Mucosa of stomach (tissue), 1 donor: ENCODE measurements at regions not wholly inside any gene's neighbourhood (a gene's known extent, or its start where the extent isn't known, plus 50 kb on each side); places are given as distances from the start of the nearest gene placed in this dataset.
"Not testable (repeated sequence)": the region's sequence is repeated elsewhere in the genome, so short reads cannot be mapped to it uniquely, and the experiment has no call there.

Experiments used
- H3K27me3 ChIP-seq: one replicate; pipeline ENCODE4 v1.7.0; 2013; ENCODE audit warnings: mild to moderate bottlenecking, low read length; ENCODE audit not compliant: control insufficient read depth, insufficient read depth
- H3K36me3 ChIP-seq: one replicate; pipeline ENCODE4 v1.7.0; 2013; ENCODE audit warnings: low read length; ENCODE audit not compliant: control insufficient read depth, insufficient read depth
- H3K4me1 ChIP-seq: one replicate; pipeline ENCODE4 v1.7.0; 2013; ENCODE audit warnings: mild to moderate bottlenecking, low read length; ENCODE audit not compliant: control insufficient read depth, insufficient read depth
- H3K4me3 ChIP-seq: one replicate; pipeline ENCODE4 v1.7.0; 2013; ENCODE audit warnings: low read length
- H3K9ac ChIP-seq: one replicate; pipeline ENCODE4 v1.7.0; 2013; ENCODE audit warnings: mild to moderate bottlenecking, low read length, moderate library complexity
- H3K9me3 ChIP-seq: one replicate; pipeline ENCODE4 v1.7.0; 2013; ENCODE audit warnings: mild to moderate bottlenecking, low read length, moderate library complexity; ENCODE audit not compliant: control insufficient read depth
- donor health status: Pancreatic carcinoma.

- no peaks in the 10 kb centered on the region for H3K36me3 ChIP-seq
- no peaks in the 10 kb centered on the region for H3K27me3 ChIP-seq
- no peak overlapping the region for H3K4me3 ChIP-seq
- no peaks in the 10 kb centered on the region for H3K9me3 ChIP-seq
- H3K9ac ChIP-seq: no peak overlapping the region
- H3K4me1 ChIP-seq: no peaks in the 10 kb centered on the region
Observed at GRCh38 chr3:24680214-24680967, 185.7 kb upstream of the THRB start.

GRCh38 chr3:24682141-24682547, 187.5 kb upstream of the THRB start:
- Histone ChIP-seq H3K4me3 (no peak overlapping the region), H3K4me1 (no peaks in the 10 kb centered on the region), H3K27me3 (no peaks in the 10 kb centered on the region), H3K36me3 (no peaks in the 10 kb centered on the region), H3K9ac (no peak overlapping the region), H3K9me3 (no peaks in the 10 kb centered on the region)

GRCh38 chr3:24683090-24683489, 188.4 kb upstream of the THRB start:
- no peak overlapping the region for H3K9ac ChIP-seq
- no peaks in the 10 kb centered on the region for H3K4me1 ChIP-seq
- H3K9me3 ChIP-seq: no peaks in the 10 kb centered on the region
- no peak overlapping the region for H3K4me3 ChIP-seq
- no peaks in the 10 kb centered on the region for H3K36me3 ChIP-seq
- H3K27me3 ChIP-seq: no peaks in the 10 kb centered on the region

GRCh38 chr3:24683633-24684384, 189.2 kb upstream of the THRB start:
- H3K4me3 ChIP-seq: no peak overlapping the region
- no peaks in the 10 kb centered on the region for H3K9me3 ChIP-seq
- H3K9ac ChIP-seq: no peak overlapping the region
- no peaks in the 10 kb centered on the region for H3K36me3 ChIP-seq
- H3K27me3 ChIP-seq: no peaks in the 10 kb centered on the region
- H3K4me1 ChIP-seq: no peaks in the 10 kb centered on the region

- Histone ChIP-seq H3K9me3 (no peaks in the 10 kb centered on the region), H3K9ac (no peak overlapping the region), H3K36me3 (no peaks in the 10 kb centered on the region), H3K4me1 (no peaks in the 10 kb centered on the region), H3K4me3 (no peak overlapping the region), H3K27me3 (no peaks in the 10 kb centered on the region)
Observed at GRCh38 chr3:24684506-24685023, 189.9 kb upstream of the THRB start.

- Histone ChIP-seq H3K36me3 (no peaks in the 10 kb centered on the region), H3K4me1 (no peaks in the 10 kb centered on the region), H3K27me3 (no peaks in the 10 kb centered on the region), H3K9ac (no peak overlapping the region), H3K4me3 (no peak overlapping the region), H3K9me3 (no peaks in the 10 kb centered on the region)
Observed at GRCh38 chr3:24686808-24687207, 192.2 kb upstream of the THRB start.

GRCh38 chr3:24687671-24688070, 193.0 kb upstream of the THRB start:
- H3K27me3 ChIP-seq: no peaks in the 10 kb centered on the region
- H3K4me3 ChIP-seq: no peak overlapping the region
- H3K9ac ChIP-seq: no peak overlapping the region
- H3K36me3 ChIP-seq: no peaks in the 10 kb centered on the region
- H3K4me1 ChIP-seq: no peaks in the 10 kb centered on the region
- H3K9me3 ChIP-seq: no peaks in the 10 kb centered on the region

GRCh38 chr3:24688446-24689148, 193.9 kb upstream of the THRB start:
- Histone ChIP-seq H3K27me3 (no peaks in the 10 kb centered on the region), H3K9ac (no peak overlapping the region), H3K9me3 (no peaks in the 10 kb centered on the region), H3K4me1 (no peaks in the 10 kb centered on the region), H3K4me3 (no peak overlapping the region), H3K36me3 (no peaks in the 10 kb centered on the region)

GRCh38 chr3:24689353-24689752, 194.7 kb upstream of the THRB start:
- H3K36me3 ChIP-seq: no peaks in the 10 kb centered on the region
- no peaks in the 10 kb centered on the region for H3K4me1 ChIP-seq
- no peak overlapping the region for H3K9ac ChIP-seq
- H3K9me3 ChIP-seq: no peaks in the 10 kb centered on the region
- H3K27me3 ChIP-seq: no peaks in the 10 kb centered on the region
- no peak overlapping the region for H3K4me3 ChIP-seq

GRCh38 chr3:24690777-24691176, 196.1 kb upstream of the THRB start:
- H3K36me3 ChIP-seq: no peaks in the 10 kb centered on the region
- H3K27me3 ChIP-seq: no peaks in the 10 kb centered on the region
- H3K4me1 ChIP-seq: no peaks in the 10 kb centered on the region
- no peak overlapping the region for H3K9ac ChIP-seq
- no peak overlapping the region for H3K4me3 ChIP-seq
- H3K9me3 ChIP-seq: no peaks in the 10 kb centered on the region

GRCh38 chr3:24699078-24699477, 204.4 kb upstream of the THRB start:
- not testable (repeated sequence) for H3K9ac ChIP-seq, H3K4me1 ChIP-seq, H3K36me3 ChIP-seq, H3K4me3 ChIP-seq, H3K27me3 ChIP-seq, H3K9me3 ChIP-seq

- H3K4me3 ChIP-seq: no peak overlapping the region
- no peaks in the 10 kb centered on the region for H3K36me3 ChIP-seq
- H3K9me3 ChIP-seq: no peaks in the 10 kb centered on the region
- no peaks in the 10 kb centered on the region for H3K27me3 ChIP-seq
- no peak overlapping the region for H3K9ac ChIP-seq
- no peaks in the 10 kb centered on the region for H3K4me1 ChIP-seq
Observed at GRCh38 chr3:24704496-24704895, 209.8 kb upstream of the THRB start.
